Activated naive CD4-positive, alpha-beta T cell (primary cell): ENCODE measurements at regions not wholly inside any gene's neighbourhood (a gene's known extent, or its start where the extent isn't known, plus 50 kb on each side); places are given as distances from the start of the nearest gene placed in this dataset.
"Not testable (repeated sequence)": the region's sequence is repeated elsewhere in the genome, so short reads cannot be mapped to it uniquely, and the experiment has no call there.

Source experiments
- DNase-seq, 4 experiments: peaks; one replicate each; lab custom pipeline; 2025; lab: John Stamatoyannopoulos, UW

DNA sequence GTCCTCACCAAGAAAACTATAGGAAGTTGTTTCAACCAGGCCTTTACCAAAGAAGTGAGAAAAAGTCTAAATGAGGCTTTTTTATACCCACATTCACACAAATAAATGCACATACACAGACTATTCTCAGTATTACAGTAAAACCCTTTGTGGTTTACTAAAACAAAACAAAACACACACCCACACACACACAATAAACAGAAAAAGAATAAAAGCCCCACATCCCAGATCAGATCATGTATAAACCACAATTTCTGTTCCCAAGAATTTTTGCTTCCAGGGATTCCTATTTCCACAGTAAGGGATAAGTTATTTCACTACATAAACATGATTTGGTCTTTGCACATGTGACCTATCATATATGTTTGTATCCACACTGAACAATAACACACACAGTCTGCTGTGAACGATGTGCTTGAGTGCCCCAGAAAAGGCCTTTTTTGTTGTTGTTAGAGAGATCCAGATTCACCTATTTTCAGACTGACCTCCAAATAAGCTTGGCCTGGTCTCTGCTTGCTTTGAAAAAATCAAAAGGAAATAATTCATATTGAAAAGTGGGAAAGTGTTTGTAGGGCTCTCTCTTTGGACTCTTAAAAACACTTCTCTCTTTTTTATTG lies 283.4 kb upstream of the ATP11B start:
- no peak for DNase-seq

DNA sequence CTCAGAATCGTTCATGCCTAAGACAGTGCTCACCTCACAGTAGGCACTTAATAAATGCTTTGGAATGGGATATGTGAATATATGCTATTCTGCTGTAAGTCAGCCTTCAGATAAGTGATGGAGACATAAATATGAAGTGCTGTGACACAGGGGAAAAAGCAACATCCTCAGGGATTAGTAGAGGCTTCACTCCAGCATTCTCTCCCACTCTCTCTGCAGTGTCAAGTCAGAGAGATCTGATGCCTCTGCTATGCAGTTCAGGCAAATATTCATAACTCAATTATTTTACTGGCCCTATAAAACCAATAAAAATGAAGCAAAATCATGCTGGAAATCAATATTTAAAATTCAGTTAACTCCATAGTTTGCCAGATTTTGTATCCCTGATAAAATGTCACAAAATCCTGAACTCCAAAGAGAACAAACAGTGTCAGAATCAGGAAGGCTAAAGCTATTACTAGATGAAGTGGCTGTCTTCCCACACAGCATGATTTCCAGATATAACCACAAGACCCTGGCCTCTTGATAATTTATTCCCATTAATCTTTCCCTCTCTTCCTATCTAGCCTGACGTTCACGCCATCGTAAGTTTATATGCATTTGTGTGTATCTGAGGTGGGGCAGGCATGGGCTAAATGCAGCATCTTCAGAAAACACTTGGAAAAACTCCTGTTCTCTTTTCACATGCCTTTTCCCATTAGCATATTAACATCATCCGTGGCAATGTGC lies 278.9 kb upstream of the ATP11B start:
- DNase-seq = no peak

DNA sequence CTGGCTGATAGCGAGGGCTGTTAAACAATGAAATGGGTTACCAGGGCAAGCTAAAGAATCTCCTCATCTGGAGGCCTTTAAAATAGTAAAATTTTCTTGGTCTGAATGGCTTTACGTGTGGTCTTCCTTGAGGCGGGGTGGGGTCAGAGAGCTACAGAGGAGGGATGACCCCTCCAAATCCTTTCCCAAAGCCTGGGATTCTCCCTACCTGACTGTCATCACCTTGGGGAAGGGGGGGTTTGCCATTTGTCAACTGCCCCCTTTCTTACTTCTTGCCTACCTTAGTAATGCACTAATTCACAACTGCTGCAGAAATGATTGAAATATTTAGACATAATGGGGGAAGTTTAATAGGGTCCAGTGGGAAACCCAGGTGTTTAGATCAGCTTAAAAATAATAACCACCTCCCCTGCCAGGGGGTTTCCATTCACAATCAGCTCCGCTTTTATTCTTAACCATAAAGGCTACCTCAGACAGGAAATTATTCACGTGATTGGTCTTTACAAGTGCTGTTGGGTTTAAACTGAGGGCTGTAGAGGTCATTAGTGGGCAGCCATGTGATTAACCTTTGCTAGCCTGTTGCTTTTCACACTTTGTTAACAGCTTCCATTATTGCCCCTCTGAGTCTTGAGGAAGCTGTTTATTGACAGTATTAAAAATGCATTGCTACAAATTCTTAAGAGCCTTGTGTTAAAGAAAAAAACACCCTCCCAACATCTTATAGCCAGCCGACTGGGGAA lies 276.5 kb upstream of the ATP11B start:
- DNase-seq = no peak

DNA sequence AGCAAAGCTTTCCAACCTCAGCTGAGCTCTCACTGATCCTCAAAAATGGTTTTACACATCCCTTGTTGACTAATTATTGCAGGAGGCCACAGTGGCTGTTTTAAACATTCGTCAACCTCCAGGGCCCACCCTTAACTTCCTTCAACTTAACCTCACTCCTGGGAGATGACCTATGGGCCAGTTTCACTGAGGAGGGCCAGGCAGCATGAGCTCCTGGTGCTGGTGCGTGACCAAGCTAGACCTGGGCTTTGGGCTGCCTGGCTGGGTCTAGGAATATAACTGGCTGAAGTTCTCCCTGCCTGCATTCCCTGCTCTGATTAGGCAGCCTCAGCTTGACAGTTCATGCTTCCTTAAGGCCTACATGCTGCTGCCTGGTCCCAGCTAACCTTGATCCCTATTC lies 273.7 kb upstream of the ATP11B start:
- no peak for DNase-seq

DNA sequence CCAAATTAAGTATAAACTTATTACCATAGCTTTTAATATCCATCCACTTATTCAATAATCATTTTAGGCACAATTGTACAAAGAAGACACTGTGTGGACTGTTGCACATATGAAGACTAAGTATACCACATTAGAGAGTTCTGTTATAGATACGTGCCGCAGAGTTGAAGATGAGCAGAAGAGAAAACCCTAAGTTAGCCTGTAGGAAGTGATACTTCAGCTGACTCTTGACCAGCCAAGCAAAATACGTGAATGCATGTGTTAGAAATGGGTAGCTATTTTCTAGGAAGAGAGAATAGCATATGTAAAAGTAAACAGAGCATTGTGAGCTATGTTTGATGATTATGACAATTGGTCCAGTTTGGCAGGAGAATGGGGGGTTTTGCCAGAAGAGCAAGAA lies 272.0 kb upstream of the ATP11B start:
- DNase-seq = no peak

DNA sequence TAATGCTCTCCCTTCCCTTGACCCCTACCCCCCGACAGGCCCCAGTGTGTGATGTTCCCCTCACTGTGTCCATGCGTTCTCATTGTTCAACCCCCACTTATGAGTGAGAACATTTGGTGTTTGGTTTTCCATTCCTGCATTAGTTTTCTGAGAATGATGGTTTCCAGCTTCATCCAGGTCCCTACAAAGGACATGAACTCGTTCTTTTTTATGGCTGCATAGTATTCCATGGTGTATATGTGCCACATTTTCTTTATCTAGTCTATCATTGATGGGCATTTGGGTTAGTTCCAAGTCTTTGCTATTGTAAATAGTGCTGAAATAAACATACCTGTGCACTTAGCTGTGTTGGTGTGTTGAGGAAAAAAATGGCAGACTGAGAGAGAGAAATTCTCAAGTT lies 269.9 kb upstream of the ATP11B start:
- DNase-seq = not testable (repeated sequence)

DNA sequence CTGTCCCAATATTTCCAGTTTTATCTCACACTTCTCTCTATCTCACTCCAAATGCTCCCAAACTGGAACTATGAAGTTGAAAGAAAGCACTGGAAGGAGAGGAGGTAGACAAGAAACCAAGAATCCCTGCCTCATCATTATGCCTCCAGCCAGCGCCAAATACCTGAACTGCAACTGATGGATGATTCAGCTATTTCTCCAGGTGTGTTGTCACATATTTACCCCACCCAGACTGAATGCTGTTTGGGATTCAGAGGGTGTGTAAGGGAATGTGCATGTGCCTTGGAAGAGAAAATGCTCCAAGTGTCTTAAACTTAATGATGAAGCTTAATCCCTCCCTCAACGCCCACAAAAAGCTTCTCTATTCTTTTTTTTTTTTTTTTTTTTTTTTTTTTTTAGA lies 269.5 kb upstream of the ATP11B start:
- DNase-seq = no peak

DNA sequence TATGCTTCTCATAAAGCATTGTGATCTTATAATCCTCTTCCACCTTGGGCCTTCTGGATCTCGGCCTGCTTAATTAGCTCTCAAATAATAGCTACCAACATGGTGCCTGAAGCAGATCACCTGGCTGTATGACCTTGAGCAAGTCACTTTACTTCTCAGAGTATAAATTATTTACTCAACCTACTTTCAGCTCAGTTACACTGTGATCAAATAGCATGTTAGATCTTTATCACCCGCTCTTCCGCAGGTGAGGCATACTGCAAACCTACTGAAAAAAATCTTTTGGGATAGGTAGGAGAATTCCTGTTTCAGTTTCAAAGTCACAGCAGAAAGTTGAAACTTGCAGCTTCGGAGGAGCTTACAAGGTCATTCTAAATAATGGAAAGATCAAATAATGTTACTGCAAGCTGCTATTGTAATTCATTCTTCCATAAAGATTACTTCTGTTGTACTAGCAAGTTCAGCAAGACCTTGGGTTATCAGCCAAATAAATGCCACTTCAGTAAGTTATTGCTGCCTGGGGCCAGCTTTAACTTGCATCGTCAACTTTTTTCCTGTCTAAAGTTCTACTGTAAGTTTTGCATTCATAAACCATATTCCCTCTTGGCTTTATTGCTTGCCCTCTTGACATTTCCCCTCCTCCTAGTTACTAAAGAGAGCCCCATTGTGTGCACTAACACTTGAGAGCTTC lies 268.4 kb upstream of the ATP11B start:
- no peak for DNase-seq

DNA sequence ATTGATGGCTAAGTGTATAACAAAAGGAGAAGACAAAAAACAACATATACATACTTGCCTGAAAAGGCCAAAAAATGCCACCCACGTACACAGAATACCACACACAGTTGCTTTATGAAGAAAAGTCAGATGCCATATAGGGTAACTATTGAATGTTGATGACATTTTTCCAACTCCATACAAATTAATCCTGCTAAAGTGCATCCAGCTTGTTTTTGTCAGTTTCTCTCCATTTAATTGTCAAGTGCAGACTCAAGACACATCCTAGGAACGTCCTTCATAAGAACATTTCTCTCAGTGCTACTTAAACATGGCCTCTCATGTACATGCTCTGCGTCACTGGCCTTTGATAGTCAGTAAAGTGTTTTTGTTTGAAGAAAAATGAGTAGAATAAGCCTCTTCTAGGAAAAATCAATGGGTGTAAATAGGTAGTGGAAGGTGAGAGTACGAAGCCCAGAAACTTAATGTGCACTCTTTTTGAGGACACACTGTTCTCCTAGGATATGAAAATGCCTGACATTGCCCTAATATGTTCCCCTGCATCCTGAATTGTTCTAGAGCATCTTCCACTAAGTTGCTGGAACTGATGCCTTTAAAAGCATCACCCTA lies 267.4 kb upstream of the ATP11B start:
- DNase-seq = no peak

DNA sequence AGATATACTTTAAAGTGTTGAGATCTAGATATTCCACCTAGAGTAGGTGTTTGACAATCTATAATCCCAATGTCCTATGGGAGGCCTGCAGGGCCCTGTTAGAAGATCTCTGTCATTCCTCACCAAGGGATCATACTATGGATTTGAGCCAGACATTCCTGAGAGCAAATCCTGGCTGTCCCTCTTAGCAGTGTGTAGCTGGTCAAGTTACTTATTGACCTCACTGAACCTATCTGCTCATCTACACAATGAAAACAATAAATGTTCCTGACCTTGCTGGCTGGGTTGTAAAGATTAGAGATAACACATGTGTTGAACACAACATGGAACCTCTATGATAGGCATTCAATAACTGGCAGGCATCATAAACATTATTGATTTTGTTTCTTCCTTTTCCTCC lies 265.6 kb upstream of the ATP11B start:
- no peak for DNase-seq

DNA sequence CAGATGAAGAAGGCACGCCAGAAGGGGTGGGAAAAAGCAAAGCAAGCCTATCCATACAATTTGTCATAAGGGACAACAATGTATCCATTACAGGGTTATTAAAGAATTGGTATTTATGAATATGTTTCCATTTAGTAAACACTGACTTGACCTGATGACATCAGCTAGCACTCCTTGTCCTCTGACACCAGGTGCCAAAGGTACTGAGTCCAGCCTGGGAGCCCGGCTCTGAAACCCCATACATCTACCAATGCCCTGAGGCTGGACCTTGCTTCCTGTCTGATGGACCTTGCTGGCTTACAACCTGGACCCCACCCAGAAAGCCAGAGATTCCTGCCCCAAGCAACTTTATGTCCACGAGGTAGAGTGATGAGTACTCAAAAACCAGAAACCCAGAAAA lies 263.0 kb upstream of the ATP11B start:
- DNase-seq = no peak

DNA sequence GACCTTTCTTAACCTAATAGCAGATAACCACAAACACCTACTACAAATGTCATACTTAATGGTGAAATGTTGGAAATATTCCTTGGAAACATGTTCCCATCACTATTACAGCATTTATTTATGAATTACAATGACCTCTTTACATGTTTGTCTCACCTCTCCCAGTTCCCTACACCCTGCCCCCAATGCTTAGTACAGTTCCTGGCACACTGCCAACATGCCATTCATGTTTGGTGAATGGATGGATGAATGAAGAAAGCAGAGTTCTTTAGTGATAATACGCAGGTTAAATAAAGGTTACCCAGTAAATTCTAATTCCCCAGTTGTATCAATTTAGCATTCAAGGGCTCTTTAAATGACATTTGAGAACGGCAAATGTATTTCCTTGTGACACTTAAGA lies 259.9 kb upstream of the ATP11B start:
- DNase-seq = no peak

DNA sequence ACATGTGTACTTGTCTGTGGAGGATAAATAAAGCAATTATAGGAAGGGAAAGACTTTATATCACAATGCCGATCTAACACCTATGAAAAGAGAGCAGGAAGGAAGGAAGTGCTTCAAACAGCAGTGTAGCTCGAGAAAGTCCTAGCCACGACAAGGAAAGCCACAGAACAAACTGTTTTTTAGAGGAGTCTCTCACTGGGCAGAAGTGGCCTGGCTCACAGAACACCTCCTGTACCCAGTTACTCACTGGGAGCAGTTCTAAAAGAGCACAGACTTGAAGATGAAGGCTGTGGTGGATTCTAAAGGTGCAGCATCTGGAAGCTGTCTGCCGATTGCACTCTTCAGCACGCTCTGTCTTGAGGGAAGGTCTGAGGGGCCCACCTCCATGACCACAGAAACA lies 248.8 kb upstream of the ATP11B start:
- no peak for DNase-seq

DNA sequence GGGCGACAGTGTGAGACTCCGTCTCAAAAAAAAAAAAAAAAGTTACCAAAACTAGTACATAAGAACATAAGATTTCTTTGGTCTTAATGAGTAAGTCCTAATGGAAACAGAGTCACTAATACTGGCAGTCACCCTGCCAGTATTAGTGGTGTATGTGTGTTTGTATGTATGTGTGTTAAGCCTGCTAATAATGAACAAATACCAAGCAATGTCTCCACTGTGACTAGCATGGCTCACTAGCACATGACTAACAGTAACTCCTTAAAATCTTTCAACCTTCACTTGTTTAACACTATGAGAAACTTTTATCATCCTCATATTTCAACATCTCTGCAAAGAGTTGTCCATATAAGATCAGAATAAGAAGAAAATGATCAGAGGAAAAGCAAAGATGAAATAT lies 231.0 kb upstream of the ATP11B start:
- no peak for DNase-seq

DNA sequence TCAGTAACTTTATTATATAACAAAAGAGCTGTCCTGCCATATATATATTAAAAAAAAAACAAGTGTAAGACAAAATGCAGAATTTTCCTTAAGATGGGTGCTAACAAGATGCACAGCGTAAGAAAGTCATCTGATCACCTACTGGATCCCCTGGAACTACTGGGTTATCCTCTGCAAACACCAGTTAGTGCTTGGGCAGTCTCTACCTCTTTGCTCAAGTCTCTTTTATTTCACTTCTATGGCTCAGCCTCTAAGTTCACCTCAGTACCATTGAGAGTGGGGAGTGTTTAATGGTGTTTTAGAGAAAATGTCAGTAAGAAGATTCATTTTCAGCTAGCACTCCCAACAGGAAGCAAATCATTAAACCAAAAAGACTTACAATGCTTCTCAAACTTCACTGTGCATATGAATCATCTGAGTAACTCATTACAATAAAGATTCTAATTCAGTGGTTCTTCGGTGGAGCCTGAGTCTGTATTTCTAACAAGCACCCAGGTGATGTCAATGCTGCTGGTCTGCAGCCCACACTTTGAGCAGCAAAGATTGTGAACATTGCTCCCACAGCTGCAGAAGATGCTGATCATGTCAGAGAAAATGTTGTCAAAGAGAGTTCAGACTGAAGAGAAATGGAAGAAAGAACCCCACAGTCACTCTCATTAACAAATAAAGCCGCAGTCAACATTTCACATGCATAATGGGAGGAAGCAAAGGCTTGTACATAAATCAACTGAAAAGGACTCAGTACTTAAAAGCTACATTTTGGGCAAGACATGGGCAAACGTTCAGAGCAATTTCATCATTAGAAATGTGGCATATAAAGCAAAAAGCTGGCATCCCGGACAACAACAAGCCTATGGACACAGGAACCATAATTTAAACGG lies 227.1 kb upstream of the ATP11B start:
- DNase-seq = no peak

DNA sequence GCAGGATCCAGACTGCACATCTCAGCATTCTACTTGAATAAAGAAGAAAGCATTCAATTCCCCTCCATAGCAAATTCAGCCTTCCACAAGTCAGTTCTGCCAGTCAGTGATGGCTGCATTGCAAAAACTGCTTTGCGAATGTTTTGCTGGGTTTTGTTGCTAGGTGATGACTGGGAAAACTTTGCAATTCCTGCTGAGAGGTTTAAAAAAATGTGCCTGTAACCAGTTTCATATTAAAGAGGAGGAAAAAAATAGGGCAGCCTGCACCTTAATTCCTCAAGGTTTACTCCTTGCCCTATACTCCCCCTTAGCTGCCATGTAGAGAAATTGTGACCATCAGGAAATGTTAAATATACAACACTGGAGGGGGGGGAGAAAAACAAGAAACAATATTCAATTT lies 225.6 kb upstream of the ATP11B start:
- DNase-seq = no peak

DNA sequence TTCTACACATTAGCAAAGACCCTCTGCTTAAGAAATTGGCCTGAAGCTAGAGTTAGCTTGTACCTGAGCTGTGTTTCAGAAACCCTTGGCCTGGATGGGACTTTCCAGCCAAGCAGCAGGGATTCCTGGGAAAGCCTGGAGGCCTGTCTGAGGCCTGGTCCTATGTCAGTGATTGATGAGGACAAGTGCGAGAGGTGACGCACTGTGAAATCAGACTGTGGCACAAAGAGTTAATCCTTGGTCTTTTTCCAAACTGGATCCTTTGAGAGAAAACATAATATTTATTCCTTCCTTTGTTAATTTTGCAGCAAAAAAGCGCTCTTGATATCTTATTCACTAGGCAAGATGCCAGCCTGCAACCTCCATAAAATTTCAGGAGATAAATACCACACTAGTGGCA lies 225.0 kb upstream of the ATP11B start:
- DNase-seq = no peak

DNA sequence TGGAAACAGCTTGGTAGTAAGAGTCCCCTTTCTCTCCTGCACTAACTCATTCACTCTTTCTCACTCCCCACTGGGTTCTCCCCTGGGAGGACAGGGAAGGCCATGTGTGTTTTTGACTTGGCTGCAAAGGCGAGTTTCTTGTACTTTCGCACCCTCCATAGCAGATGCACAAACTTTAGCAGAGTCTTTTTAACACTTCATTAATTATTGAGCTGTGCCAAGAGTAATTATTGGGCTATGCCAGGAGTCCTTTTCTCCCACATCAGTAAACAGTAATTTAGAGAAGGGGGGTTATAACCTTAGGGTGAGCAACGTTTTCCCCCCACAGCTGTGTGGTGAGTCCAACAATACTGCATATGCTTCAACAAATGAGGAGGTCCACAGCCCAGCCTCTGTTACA lies 224.4 kb upstream of the ATP11B start:
- DNase-seq = no peak

DNA sequence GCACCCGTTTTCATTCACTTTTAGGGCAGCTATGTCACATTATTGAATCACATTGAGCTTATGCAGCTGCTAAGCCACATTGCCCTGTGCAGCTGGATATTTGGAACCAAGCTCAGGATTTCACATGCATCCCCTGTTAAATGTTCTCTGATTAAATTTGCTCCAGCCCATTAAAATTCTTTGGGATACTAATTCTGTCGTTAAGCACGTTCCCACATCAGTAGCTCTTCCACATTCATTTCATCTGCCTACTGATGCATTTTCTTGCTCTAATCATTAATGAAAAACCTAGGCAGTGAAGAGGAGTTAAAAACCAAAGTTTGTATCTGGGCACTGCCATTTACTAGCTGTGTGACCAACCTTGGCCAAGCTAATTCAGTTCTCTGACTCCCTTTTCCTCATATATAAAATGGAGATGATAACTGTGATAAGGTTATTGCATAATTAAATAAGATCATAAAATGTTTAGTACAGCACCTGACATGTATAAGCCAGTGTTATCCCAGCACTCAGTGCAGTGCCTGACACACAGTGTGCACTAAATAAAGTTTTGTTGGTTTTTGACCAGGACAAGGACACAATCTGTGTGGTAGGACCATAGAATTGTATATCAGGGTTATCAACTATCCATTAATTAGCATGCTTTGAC lies 222.2 kb upstream of the ATP11B start:
- no peak for DNase-seq

DNA sequence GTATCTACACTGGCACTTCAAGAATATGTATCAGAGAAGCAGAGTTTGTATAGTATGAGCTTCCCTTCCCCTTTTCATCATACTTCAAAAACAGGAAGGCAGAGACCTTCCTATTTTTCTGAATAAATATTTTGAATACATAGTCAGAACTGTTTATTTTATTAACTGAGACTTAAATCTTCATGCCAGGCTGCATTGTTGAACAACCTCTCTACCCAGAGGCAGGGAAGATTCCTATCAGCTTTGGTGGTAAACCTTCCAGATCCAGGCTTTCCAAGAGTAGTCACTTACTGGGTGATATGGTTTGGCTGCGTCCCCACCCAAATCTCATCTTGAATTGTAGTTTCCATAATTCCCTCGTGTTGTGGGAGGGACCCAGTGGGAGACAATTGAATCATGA lies 217.4 kb upstream of the ATP11B start:
- no peak for DNase-seq

DNA sequence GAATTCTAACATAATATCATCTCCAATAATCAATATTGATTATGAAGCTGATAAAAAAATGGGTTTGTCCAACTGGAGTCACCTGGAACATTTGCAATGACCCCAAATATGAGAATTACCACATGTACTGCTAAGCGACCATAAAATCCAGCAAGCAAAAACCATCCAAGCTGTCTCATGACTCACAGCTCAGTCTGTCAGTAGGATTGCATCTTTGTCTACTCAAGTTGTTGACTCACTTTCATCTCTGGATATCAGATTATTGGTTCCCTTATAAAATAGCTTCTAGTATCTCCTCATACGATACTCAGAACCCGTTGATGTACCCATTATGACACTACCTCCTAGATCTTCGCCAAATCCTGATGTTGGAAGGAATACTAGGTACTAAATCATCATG lies 209.8 kb upstream of the ATP11B start:
- no peak for DNase-seq
